ENCODE measurements at regions not wholly inside any gene's neighbourhood (a gene's known extent, or its start where the extent isn't known, plus 50 kb on each side); places are given as distances from the start of the nearest gene placed in this dataset.

DNA sequence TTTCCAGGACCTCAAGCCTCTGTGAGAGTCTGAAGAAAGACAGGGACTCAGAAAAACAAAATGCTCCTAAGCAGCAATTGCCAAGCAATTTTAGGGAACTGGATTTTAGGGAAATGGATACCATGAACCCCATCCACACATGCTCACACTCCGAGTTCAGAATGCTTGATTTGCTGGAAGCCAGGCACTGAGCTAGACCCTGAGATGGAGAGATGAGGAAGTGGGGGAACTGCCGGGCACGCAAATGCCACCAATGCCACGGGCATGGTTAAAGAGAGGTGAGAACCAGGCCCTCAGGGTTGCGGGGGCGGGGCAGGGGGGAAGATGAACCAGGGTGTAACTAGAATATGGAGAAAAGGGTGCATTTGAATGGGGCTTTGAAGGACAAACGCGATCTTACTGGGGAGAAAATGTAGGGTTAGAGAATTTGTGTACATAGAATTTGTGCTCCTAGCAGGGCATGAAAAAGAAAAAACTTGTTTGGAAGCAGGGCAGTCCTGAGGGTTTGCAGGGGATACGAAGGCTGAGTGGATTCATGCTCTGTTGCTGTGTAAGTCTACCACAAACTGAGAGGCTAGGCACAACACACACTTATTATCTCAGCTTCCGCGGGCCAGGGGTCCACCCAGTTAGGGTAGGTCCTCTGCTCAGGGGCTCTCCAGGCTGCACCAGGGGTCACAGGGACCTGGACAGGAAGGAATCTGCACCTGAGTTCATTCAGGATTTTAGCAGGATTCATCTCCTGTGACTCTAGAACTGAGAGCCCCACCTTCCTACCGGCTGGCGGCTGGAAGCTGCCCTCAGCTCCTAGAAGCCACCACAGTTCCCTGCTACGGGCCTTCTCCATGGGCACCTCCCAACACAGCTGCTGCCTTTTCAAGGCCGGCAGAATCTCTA, 108.0 kb downstream of the SNX5 start (continued):
- TF ChIP-seq ZNF792 (CRISPR knock-in tag; IDR thresholded peaks at IDR 0.05): peak; percentile 57; the same call in 1 of the 2 replicates
- TF ChIP-seq ZNF343 (CRISPR knock-in tag; IDR thresholded peaks at IDR 0.05): no peak
- TF ChIP-seq, protein P1, sequence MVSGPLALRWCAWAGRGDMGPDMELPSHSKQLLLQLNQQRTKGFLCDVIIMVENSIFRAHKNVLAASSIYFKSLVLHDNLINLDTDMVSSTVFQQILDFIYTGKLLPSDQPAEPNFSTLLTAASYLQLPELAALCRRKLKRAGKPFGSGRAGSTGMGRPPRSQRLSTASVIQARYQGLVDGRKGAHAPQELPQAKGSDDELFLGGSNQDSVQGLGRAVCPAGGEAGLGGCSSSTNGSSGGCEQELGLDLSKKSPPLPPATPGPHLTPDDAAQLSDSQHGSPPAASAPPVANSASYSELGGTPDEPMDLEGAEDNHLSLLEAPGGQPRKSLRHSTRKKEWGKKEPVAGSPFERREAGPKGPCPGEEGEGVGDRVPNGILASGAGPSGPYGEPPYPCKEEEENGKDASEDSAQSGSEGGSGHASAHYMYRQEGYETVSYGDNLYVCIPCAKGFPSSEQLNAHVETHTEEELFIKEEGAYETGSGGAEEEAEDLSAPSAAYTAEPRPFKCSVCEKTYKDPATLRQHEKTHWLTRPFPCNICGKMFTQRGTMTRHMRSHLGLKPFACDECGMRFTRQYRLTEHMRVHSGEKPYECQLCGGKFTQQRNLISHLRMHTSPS (CRISPR knock-in tag; IDR thresholded peaks at IDR 0.05; ENCODE audit: low read depth): no peak
- TF ChIP-seq MYPOP (CRISPR knock-in tag; IDR thresholded peaks at IDR 0.05): no peak
- no peak for TF ChIP-seq U2AF2 (IDR thresholded peaks at IDR 0.05; ENCODE audit: low read depth, low read length)
- no peak for TF ChIP-seq ELF3 (CRISPR knock-in tag; IDR thresholded peaks at IDR 0.05)
- TF ChIP-seq ZNF749 (CRISPR knock-in tag; IDR thresholded peaks at IDR 0.05; ENCODE audit: borderline replicate concordance): no peak
- no peak for TF ChIP-seq DPF2 (CRISPR knock-in tag; IDR thresholded peaks at IDR 0.05; ENCODE audit: borderline replicate concordance, low read depth)
- no peak for TF ChIP-seq PAF1 (CRISPR knock-in tag; IDR thresholded peaks at IDR 0.05)
- TF ChIP-seq ZNF512B (CRISPR knock-in tag; IDR thresholded peaks at IDR 0.05; ENCODE audit: borderline replicate concordance): no peak
- no peak for TF ChIP-seq ZBTB20 (CRISPR knock-in tag; IDR thresholded peaks at IDR 0.05; ENCODE audit: borderline replicate concordance, low read depth)
- no peak for TF ChIP-seq PRPF4 (IDR thresholded peaks at IDR 0.05; ENCODE audit: low read depth, low read length, poor library complexity, severe bottlenecking)
- 0 out of 2 replicates have a peak, but pooled peaks have one; percentile 57 for TF ChIP-seq ZNF772 (CRISPR knock-in tag; IDR thresholded peaks at IDR 0.05)
- TF ChIP-seq ASH2L (IDR thresholded peaks at IDR 0.05; ENCODE audit: insufficient read length, low read depth, low read length): no peak
- no peak for TF ChIP-seq USF2 (IDR thresholded peaks at IDR 0.05; ENCODE audit: low read depth, low read length)
- no peak for TF ChIP-seq USF2 (CRISPR knock-in tag; IDR thresholded peaks at IDR 0.05; ENCODE audit: borderline replicate concordance)
- no peak for TF ChIP-seq ZNF451 (CRISPR knock-in tag; IDR thresholded peaks at IDR 0.05)
- TF ChIP-seq SMYD3 (CRISPR knock-in tag; IDR thresholded peaks at IDR 0.05): 0 out of 2 replicates have a peak, but pooled peaks have one; percentile 50
- 0 out of 2 replicates have a peak, but pooled peaks have one; percentile 30 for TF ChIP-seq MIER2 (CRISPR knock-in tag; IDR thresholded peaks at IDR 0.05)
- TF ChIP-seq ZBTB26 (CRISPR knock-in tag; IDR thresholded peaks at IDR 0.05; ENCODE audit: borderline replicate concordance): peak; percentile 93

All from HepG2 (cell line).